CD14-positive monocyte (primary cell): ENCODE measurements at regions not wholly inside any gene's neighbourhood (a gene's known extent, or its start where the extent isn't known, plus 50 kb on each side); places are given as distances from the start of the nearest gene placed in this dataset.

Source experiments
- DNase-seq, 3 donors: peaks; one replicate each; pipeline ENCODE4 v3.0.0-alpha.2; 2011 to 2022
- H2AFZ ChIP-seq: 2 replicates; pipeline ENCODE4 v1.6.0; 2012; ENCODE audit warnings: mild to moderate bottlenecking, low read depth, low read length, inconsistent platforms; ENCODE audit not compliant: insufficient read depth, poor library complexity, severe bottlenecking
- H3K27ac ChIP-seq, 2 donors: 1 replicate in 1 of 2; 2 replicates in 1 of 2; pipeline ENCODE4 v1.5.1; 2012 to 2013; ENCODE audit warnings: low read length in 2 of 2, control low read depth in 1 of 2, inconsistent platforms in 1 of 2, low read depth in 1 of 2, mild to moderate bottlenecking in 1 of 2
- H3K27me3 ChIP-seq, 2 donors: one replicate each; pipeline versions ENCODE4 v1.6.0 to v1.6.1; 2011 to 2013; ENCODE audit warnings: low read length in 2 of 2; ENCODE audit not compliant: control insufficient read depth in 2 of 2, insufficient read depth in 2 of 2
- H3K36me3 ChIP-seq, 2 donors: replicated peaks in 1 of 2; 1 replicate in 1 of 2; 2 replicates in 1 of 2; pipeline versions ENCODE4 v1.5.1 to v1.6.1; 2012 to 2013; ENCODE audit warnings: low read length in 2 of 2, control low read depth in 1 of 2, inconsistent platforms in 1 of 2, mild to moderate bottlenecking in 1 of 2; ENCODE audit not compliant: insufficient read depth in 2 of 2, control insufficient read depth in 1 of 2
- H3K4me1 ChIP-seq, 2 donors: 1 replicate in 1 of 2; 2 replicates in 1 of 2; pipeline versions ENCODE4 v1.5.1 to v1.6.1; 2012 to 2013; ENCODE audit warnings: low read length in 2 of 2, control low read depth in 1 of 2, inconsistent platforms in 1 of 2, mild to moderate bottlenecking in 1 of 2, moderate library complexity in 1 of 2; ENCODE audit not compliant: insufficient read depth in 2 of 2, control insufficient read depth in 1 of 2
- H3K4me2 ChIP-seq: replicated peaks from 2 replicates; pipeline ENCODE3; 2012; ENCODE audit warnings: low read length, moderate library complexity, mild to moderate bottlenecking; ENCODE audit not compliant: poor library complexity, severe bottlenecking; ENCODE audit errors: extremely low read depth
- H3K4me3 ChIP-seq, 3 experiments: fragments of 200-600 bp in 1 of 3; sonication (generic) in 1 of 3; replicated peaks in 1 of 3; 1 replicate in 2 of 3; 2 replicates in 1 of 3; pipeline ENCODE4 v1.5.1; 2011 to 2013; ENCODE audit warnings: low read length in 3 of 3, mild to moderate bottlenecking in 3 of 3, control low read depth in 2 of 3, low read depth in 2 of 3, inconsistent platforms in 1 of 3, moderate library complexity in 1 of 3
- H3K79me2 ChIP-seq: 2 replicates; pipeline ENCODE4 v1.6.0; 2012; ENCODE audit warnings: mild to moderate bottlenecking, control low read depth, inconsistent platforms, low read length, moderate library complexity; ENCODE audit not compliant: insufficient read depth
- H3K9ac ChIP-seq: 2 replicates; pipeline ENCODE4 v1.6.0; 2017; ENCODE audit warnings: low read length, mild to moderate bottlenecking; ENCODE audit not compliant: insufficient read depth, poor library complexity, severe bottlenecking
- H3K9me3 ChIP-seq, 2 donors: replicated peaks in 1 of 2; 1 replicate in 1 of 2; 2 replicates in 1 of 2; pipeline versions ENCODE4 v1.5.1 to v1.6.1; 2012 to 2013; ENCODE audit warnings: low read length in 2 of 2, control low read depth in 1 of 2; ENCODE audit not compliant: control insufficient read depth in 1 of 2, insufficient read depth in 1 of 2
- H4K20me1 ChIP-seq: 2 replicates; pipeline ENCODE4 v1.6.0; 2012; ENCODE audit warnings: mild to moderate bottlenecking, low read length, control low read depth, moderate library complexity; ENCODE audit not compliant: insufficient read depth
- H3K27ac Mint-ChIP-seq, 7 donors: one replicate each; pipeline ENCODE4 v1.8.0; 2020; ENCODE audit warnings: mild to moderate bottlenecking in 7 of 7, mixed read lengths in 7 of 7, moderate library complexity in 6 of 7, inconsistent platforms in 2 of 7
- H3K27me3 Mint-ChIP-seq, 3 donors: one replicate each; pipeline ENCODE4 v1.8.0; 2021 to 2022; ENCODE audit warnings: low read depth in 3 of 3, mild to moderate bottlenecking in 3 of 3, mixed read lengths in 3 of 3, moderate library complexity in 3 of 3, inconsistent platforms in 1 of 3
- H3K36me3 Mint-ChIP-seq, 2 donors: one replicate each; pipeline ENCODE4 v1.8.0; 2020; ENCODE audit warnings: mixed read lengths in 2 of 2, inconsistent platforms in 1 of 2, mild to moderate bottlenecking in 1 of 2
- H3K4me1 Mint-ChIP-seq: one replicate; pipeline ENCODE4 v1.8.0; 2020; ENCODE audit warnings: mild to moderate bottlenecking, mixed read lengths
- H3K4me3 Mint-ChIP-seq, 2 donors: one replicate each; pipeline ENCODE4 v1.8.0; 2020; ENCODE audit warnings: mild to moderate bottlenecking in 2 of 2, mixed read lengths in 2 of 2, moderate library complexity in 1 of 2
- H3K9me3 Mint-ChIP-seq, 7 donors: one replicate each; pipeline ENCODE4 v1.8.0; 2020 to 2022; ENCODE audit warnings: mixed read lengths in 7 of 7, mild to moderate bottlenecking in 6 of 7, moderate library complexity in 6 of 7, inconsistent platforms in 2 of 7
- WGBS: methylation state at CpG from one replicate; pipeline ENCODE4 v1.1.5; 2013; ENCODE audit warnings: missing lambda C conversion rate; ENCODE audit not compliant: insufficient coverage; 5-methylcytosine and 5-hydroxymethylcytosine counted together
- intact Hi-C, 2 donors: fragments of 100-400 bp; cut with micrococcal nuclease; formaldehyde crosslinking; loops; one replicate each; pipeline versions ENCODE4 v1.15.0 to v1.15.1; 2023
- TF ChIP-seq, protein P1 (sequence below): fragments of 200-600 bp; IDR thresholded peaks from one replicate; pipeline ENCODE4 v1.8.0; 2022; ENCODE audit warnings: antibody characterized with exemption, mild to moderate bottlenecking

DNA sequence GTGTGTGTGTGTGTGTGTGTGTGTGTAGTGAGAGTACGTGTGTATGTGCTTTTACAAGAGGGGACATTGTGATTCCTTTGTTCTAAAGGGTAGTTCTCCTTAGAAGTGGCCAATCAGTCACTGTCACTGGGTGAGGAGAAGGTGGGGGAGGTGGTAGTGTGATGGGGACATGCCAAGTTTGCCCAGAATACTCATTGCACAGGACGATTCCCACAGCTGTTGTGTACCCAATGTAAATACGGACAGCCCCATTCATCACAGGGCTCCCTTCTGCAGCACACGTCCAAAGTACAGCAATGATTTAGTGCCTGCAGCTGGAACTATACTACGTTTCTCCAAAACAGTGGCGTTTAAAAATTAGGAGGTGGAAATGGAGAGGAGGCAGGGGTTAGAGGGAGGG, 287.8 kb downstream of the TLR4 start:
- no peak overlapping the region for H3K9ac ChIP-seq
- H3K36me3 ChIP-seq: no peaks in the 10 kb centered on the region
- intact Hi-C loops: no loop called here
- H3K9me3 ChIP-seq: no peaks in the 10 kb centered on the region
- no peak for DNase-seq
- H4K20me1 ChIP-seq: no peaks in the 10 kb centered on the region
- H3K27ac Mint-ChIP-seq: no peak overlapping the region
- H3K36me3 Mint-ChIP-seq: no peaks in the 10 kb centered on the region
- no peak overlapping the region for H3K4me3 ChIP-seq
- H3K4me1 ChIP-seq: no peaks in the 10 kb centered on the region
- H3K4me3 Mint-ChIP-seq: no peak overlapping the region
- WGBS: 16% methylated on average over 2 of the region's 6 CpGs
- H3K27me3 ChIP-seq: no peaks in the 10 kb centered on the region
- H3K4me2 ChIP-seq: no peak overlapping the region
- no peak overlapping the region for H3K27ac ChIP-seq
- H3K9me3 Mint-ChIP-seq: peaks cover 0 to 3% (median 0%) of the 10 kb centered on the region in 7 donors
- no peaks in the 10 kb centered on the region for H3K4me1 Mint-ChIP-seq
- no peaks in the 10 kb centered on the region for H3K79me2 ChIP-seq
- H3K27me3 Mint-ChIP-seq: peaks cover 0 to 3% (median 1%) of the 10 kb centered on the region in 3 donors
- no peak overlapping the region for H2AFZ ChIP-seq
- TF ChIP-seq, protein P1, sequence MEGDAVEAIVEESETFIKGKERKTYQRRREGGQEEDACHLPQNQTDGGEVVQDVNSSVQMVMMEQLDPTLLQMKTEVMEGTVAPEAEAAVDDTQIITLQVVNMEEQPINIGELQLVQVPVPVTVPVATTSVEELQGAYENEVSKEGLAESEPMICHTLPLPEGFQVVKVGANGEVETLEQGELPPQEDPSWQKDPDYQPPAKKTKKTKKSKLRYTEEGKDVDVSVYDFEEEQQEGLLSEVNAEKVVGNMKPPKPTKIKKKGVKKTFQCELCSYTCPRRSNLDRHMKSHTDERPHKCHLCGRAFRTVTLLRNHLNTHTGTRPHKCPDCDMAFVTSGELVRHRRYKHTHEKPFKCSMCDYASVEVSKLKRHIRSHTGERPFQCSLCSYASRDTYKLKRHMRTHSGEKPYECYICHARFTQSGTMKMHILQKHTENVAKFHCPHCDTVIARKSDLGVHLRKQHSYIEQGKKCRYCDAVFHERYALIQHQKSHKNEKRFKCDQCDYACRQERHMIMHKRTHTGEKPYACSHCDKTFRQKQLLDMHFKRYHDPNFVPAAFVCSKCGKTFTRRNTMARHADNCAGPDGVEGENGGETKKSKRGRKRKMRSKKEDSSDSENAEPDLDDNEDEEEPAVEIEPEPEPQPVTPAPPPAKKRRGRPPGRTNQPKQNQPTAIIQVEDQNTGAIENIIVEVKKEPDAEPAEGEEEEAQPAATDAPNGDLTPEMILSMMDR: no peak

DNA sequence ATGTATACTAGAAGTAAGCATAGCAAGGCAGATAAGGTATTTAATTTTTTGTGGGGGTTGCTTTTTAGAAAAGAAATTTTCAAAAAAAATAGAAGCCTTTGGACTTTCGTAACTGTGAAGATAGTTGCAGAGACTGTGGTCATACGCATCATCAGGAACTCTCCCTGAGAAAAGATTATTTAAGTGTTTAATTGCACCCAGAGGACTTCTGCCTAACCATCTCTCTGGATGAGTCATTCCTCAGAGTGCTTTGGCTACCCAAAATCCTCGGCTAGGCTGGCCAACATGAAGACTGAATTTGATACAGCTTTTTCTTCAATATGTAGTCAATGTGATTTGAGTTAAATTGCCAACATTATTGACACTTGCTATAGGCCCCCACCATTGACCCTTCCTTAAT, 296.4 kb downstream of the TLR4 start:
- H3K27ac ChIP-seq: no peak overlapping the region
- TF ChIP-seq, protein P1: no peak
- WGBS: no CpG with 5 or more reads among the region's 3 CpGs
- H3K9me3 ChIP-seq: no peaks in the 10 kb centered on the region
- no peaks in the 10 kb centered on the region for H3K36me3 Mint-ChIP-seq
- no peak overlapping the region for H3K4me3 ChIP-seq
- H3K4me1 Mint-ChIP-seq: no peaks in the 10 kb centered on the region
- peaks cover 0 to 6% (median 2%) of the 10 kb centered on the region in 7 donors for H3K9me3 Mint-ChIP-seq
- DNase-seq: no peak
- H3K36me3 ChIP-seq: no peaks in the 10 kb centered on the region
- H3K4me2 ChIP-seq: no peak overlapping the region
- H3K27me3 Mint-ChIP-seq: peaks cover 0 to 2% (median 0%) of the 10 kb centered on the region in 3 donors
- no peaks in the 10 kb centered on the region for H3K27me3 ChIP-seq
- no peak overlapping the region for H2AFZ ChIP-seq
- H3K9ac ChIP-seq: no peak overlapping the region
- intact Hi-C loops: no loop called here
- H3K79me2 ChIP-seq: no peaks in the 10 kb centered on the region
- H3K4me3 Mint-ChIP-seq: no peak overlapping the region
- no peaks in the 10 kb centered on the region for H3K4me1 ChIP-seq
- H4K20me1 ChIP-seq: no peaks in the 10 kb centered on the region
- no peak overlapping the region for H3K27ac Mint-ChIP-seq
